GM12878 (cell line): ENCODE measurements at regions not wholly inside any gene's neighbourhood (a gene's known extent, or its start where the extent isn't known, plus 50 kb on each side); places are given as distances from the start of the nearest gene placed in this dataset.

ENCODE experiments used
- ATAC-seq: fragments of 200-7000 bp; cut with Tn5 transposase; 3 replicates; pipeline ENCODE4 v1.9.1; 2020; ENCODE audit warnings: mild to moderate bottlenecking, moderate library complexity
- BruUV-seq: library from RNA; stranded (reverse); fragments of 400-500 nt; replicated peaks from 2 replicates; lab custom pipeline; 2021; lab: Mats Ljungman, UMichigan
- CTCF ChIA-PET: fragments of 300-600 bp; sonication (Branson Sonifier 250); formaldehyde crosslinking; extraction: SDS; loops from one replicate; lab custom pipeline; 2021; ENCODE audit warnings: inconsistent platforms; lab: Yijun Ruan, JAX
- POLR2A ChIA-PET: fragments of 350-600 bp; formaldehyde crosslinking; extraction: SDS; loops from one replicate; lab custom pipeline; 2021; ENCODE audit warnings: inconsistent platforms; lab: Charles Lee
- RAD21 ChIA-PET: fragments of 300-600 bp; sonication (Branson Sonifier 250); formaldehyde crosslinking; loops from one replicate; lab custom pipeline; 2023; ENCODE audit warnings: antibody characterized with exemption; ENCODE audit not compliant: unreplicated experiment; lab: Charles Lee
- SMC1A ChIA-PET: fragments of 300-600 bp; sonication (Branson Sonifier 250); formaldehyde crosslinking; loops from one replicate; lab custom pipeline; 2023; ENCODE audit not compliant: unreplicated experiment, uncharacterized antibody; lab: Charles Lee
- DNase-seq: peaks from one replicate; pipeline ENCODE4 v3.0.0-alpha.2; 2011; ENCODE audit warnings: low read depth, low spot score
- FAIRE-seq: peaks from 3 replicates; lab custom pipeline; 2011; peaks lifted over from hg19 to GRCh38; lab: Jason Lieb, UNC
- H2AFZ ChIP-seq: 2 replicates; pipeline ENCODE4 v1.6.0; 2011; ENCODE audit warnings: low read depth, low read length, control low read depth; ENCODE audit not compliant: control insufficient read depth
- H3K27ac ChIP-seq: 2 replicates; pipeline ENCODE4 v1.5.1; 2011; ENCODE audit warnings: control low read depth; ENCODE audit not compliant: control insufficient read depth, insufficient read depth
- H3K27me3 ChIP-seq, 2 experiments: replicated peaks in 1 of 2; 2 replicates each; pipeline versions ENCODE4 v1.6.0 to v1.6.1; 2011; ENCODE audit warnings: low read length in 1 of 2; ENCODE audit not compliant: control insufficient read depth in 2 of 2, insufficient read depth in 2 of 2
- H3K36me3 ChIP-seq, 2 experiments: 2 replicates each; pipeline ENCODE4 v1.5.1; 2011; ENCODE audit warnings: low read length in 1 of 2; ENCODE audit not compliant: control insufficient read depth in 2 of 2, insufficient read depth in 2 of 2
- H3K4me1 ChIP-seq: 2 replicates; pipeline ENCODE4 v1.6.1; 2011; ENCODE audit warnings: mild to moderate bottlenecking, low read length, moderate library complexity, mixed read lengths; ENCODE audit not compliant: control insufficient read depth, insufficient read depth
- H3K4me2 ChIP-seq: 2 replicates; pipeline ENCODE4 v1.6.0; 2011; ENCODE audit warnings: control low read depth; ENCODE audit not compliant: control insufficient read depth, insufficient read depth
- H3K4me3 ChIP-seq: fragments of 200-600 bp; sonication (generic); 2 replicates; pipeline ENCODE4 v1.5.1; 2016
- H3K79me2 ChIP-seq: 2 replicates; pipeline ENCODE4 v1.6.0; 2011; ENCODE audit warnings: low read length; ENCODE audit not compliant: control insufficient read depth, insufficient read depth
- H3K9ac ChIP-seq: 2 replicates; pipeline ENCODE4 v1.8.0; 2011; ENCODE audit warnings: low read length, control low read depth, mixed read lengths; ENCODE audit not compliant: control insufficient read depth, insufficient read depth
- H3K9me3 ChIP-seq: replicated peaks from 3 replicates; pipeline ENCODE4 v1.5.1; 2011; ENCODE audit warnings: mild to moderate bottlenecking, low read length; ENCODE audit not compliant: control insufficient read depth, insufficient read depth
- H4K20me1 ChIP-seq: 2 replicates; pipeline ENCODE4 v1.6.0; 2011; ENCODE audit not compliant: control insufficient read depth, insufficient read depth
- BRCA1 ChIP-seq: IDR thresholded peaks from 2 replicates; pipeline ENCODE4 v1.6.1; 2011; ENCODE audit warnings: low read depth, low read length, improper control_type of control experiment
- FOXM1 ChIP-seq: IDR thresholded peaks from 2 replicates; pipeline ENCODE4 v1.6.1; 2012; ENCODE audit warnings: low read depth, mild to moderate bottlenecking, inconsistent platforms, low read length, moderate library complexity
- IRF4 ChIP-seq: IDR thresholded peaks from 2 replicates; pipeline ENCODE4 v1.6.1; 2011; ENCODE audit warnings: low read depth, low read length
- JUNB ChIP-seq: IDR thresholded peaks from 2 replicates; pipeline ENCODE4 v1.6.1; 2016; ENCODE audit warnings: antibody characterized with exemption, mild to moderate bottlenecking
- LARP7 ChIP-seq: fragments of 450-650 bp; IDR thresholded peaks from 2 replicates; pipeline ENCODE4 v1.6.1; 2017; ENCODE audit warnings: mild to moderate bottlenecking
- MTA2 ChIP-seq: fragments of 450-650 bp; IDR thresholded peaks from 2 replicates; pipeline ENCODE4 v1.6.1; 2016; ENCODE audit warnings: low read depth, mild to moderate bottlenecking, moderate library complexity
- MYC ChIP-seq: IDR thresholded peaks from 2 replicates; pipeline ENCODE4 v1.6.1; 2011; ENCODE audit warnings: mild to moderate bottlenecking, low read length, moderate library complexity, inconsistent platforms; ENCODE audit not compliant: insufficient read depth, insufficient replicate concordance, insufficient read length, severe bottlenecking
- NFIC ChIP-seq: IDR thresholded peaks from 2 replicates; pipeline ENCODE4 v1.6.1; 2012; ENCODE audit warnings: low read depth, mild to moderate bottlenecking, inconsistent platforms, low read length, moderate library complexity
- NR2F1 ChIP-seq: fragments of 450-650 bp; conservative IDR thresholded peaks from 2 replicates; pipeline ENCODE4 v1.6.1; 2017; ENCODE audit warnings: mild to moderate bottlenecking
- RB1 ChIP-seq: fragments of 450-650 bp; formaldehyde crosslinking; IDR thresholded peaks from 2 replicates; pipeline ENCODE4 v1.6.1; 2017; ENCODE audit warnings: mild to moderate bottlenecking, borderline replicate concordance
- SMC3 ChIP-seq: IDR thresholded peaks from 2 replicates; pipeline ENCODE4 v1.6.1; 2011; ENCODE audit warnings: low read length, improper control_type of control experiment, borderline replicate concordance
- SREBF2 ChIP-seq: IDR thresholded peaks from 2 replicates; pipeline ENCODE4 v1.6.1; 2012; ENCODE audit warnings: mild to moderate bottlenecking, low read length
- WGBS: methylation state at CpG from one replicate; pipeline ENCODE4 v1.1.6; 2016; ENCODE audit warnings: low lambda C conversion rate; ENCODE audit not compliant: insufficient replicate concordance, insufficient coverage; ENCODE audit errors: missing lambda C conversion rate; 5-methylcytosine and 5-hydroxymethylcytosine counted together
- in situ Hi-C: fragments of 300-500 bp; cut with MboI; formaldehyde crosslinking; loops from 9 replicates; pipeline ENCODE4 v1.14.3; 2018; ENCODE audit warnings: mixed read lengths
- intact Hi-C: fragments of 100-400 bp; cut with micrococcal nuclease; formaldehyde crosslinking; loops from one replicate; pipeline ENCODE4 v1.14.2; 2022; ENCODE audit not compliant: unreplicated experiment
- TF ChIP-seq, protein P1 (sequence below): IDR thresholded peaks from 2 replicates; pipeline ENCODE4 v1.6.1; 2012; ENCODE audit warnings: low read depth, low read length, improper control_type of control experiment
- TF ChIP-seq, protein P2 (sequence below): IDR thresholded peaks from 2 replicates; pipeline ENCODE4 v1.6.1; 2012; ENCODE audit warnings: low read length, inconsistent platforms

DNA sequence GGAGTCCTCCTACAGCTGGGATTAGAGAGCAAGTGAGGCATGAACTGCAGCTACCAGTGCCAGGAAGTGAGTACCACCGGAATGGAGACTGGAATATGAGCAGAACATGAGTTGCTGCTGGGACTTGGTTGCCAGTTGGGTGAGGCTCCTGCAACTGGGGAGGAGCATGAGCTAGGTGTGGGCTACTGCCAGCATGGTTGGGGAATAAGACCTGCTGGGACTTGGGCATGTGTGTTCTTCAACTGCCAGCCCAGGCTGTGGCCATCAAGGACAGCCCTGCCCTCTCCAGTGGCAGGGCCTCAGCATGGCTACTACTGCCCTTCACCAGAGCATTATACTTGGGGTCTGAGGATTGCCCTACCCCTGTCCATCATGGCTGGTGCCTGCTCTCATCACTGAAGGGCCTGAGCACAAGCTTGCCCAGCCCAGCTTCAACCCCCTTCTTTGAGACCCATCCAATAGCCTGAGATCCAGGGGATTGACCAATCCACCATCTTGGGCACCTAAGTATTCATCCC lies 665.0 kb downstream of the ELAVL2 start:
- Histone ChIP-seq H3K27ac (no peak overlapping the region), H3K79me2 (no peaks in the 10 kb centered on the region), H2AFZ (no peak overlapping the region), H3K4me1 (no peaks in the 10 kb centered on the region), H3K4me2 (no peak overlapping the region), H3K9ac (no peak overlapping the region), H4K20me1 (no peaks in the 10 kb centered on the region), H3K9me3 (no peaks in the 10 kb centered on the region), H3K36me3 (no peaks in the 10 kb centered on the region), H3K27me3 (no peaks in the 10 kb centered on the region), H3K4me3 (no peak overlapping the region)
- intact Hi-C loops (no loop called here), in situ Hi-C loops (no loop called here)
- SMC1A ChIA-PET = no interaction called here
- ATAC-seq (no peak), FAIRE-seq (no peak), DNase-seq (no peak)
- no TSS peak for BruUV-seq
- CTCF ChIA-PET = no interaction called here
- RAD21 ChIA-PET = no interaction called here
- TF ChIP-seq, protein P1, sequence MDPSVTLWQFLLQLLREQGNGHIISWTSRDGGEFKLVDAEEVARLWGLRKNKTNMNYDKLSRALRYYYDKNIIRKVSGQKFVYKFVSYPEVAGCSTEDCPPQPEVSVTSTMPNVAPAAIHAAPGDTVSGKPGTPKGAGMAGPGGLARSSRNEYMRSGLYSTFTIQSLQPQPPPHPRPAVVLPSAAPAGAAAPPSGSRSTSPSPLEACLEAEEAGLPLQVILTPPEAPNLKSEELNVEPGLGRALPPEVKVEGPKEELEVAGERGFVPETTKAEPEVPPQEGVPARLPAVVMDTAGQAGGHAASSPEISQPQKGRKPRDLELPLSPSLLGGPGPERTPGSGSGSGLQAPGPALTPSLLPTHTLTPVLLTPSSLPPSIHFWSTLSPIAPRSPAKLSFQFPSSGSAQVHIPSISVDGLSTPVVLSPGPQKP = no peak
- no peak for TF ChIP-seq JUNB
- TF ChIP-seq MTA2 = no peak
- no peak for TF ChIP-seq IRF4
- no peak for TF ChIP-seq LARP7
- TF ChIP-seq, protein P2, sequence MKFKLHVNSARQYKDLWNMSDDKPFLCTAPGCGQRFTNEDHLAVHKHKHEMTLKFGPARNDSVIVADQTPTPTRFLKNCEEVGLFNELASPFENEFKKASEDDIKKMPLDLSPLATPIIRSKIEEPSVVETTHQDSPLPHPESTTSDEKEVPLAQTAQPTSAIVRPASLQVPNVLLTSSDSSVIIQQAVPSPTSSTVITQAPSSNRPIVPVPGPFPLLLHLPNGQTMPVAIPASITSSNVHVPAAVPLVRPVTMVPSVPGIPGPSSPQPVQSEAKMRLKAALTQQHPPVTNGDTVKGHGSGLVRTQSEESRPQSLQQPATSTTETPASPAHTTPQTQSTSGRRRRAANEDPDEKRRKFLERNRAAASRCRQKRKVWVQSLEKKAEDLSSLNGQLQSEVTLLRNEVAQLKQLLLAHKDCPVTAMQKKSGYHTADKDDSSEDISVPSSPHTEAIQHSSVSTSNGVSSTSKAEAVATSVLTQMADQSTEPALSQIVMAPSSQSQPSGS = no peak
- TF ChIP-seq SREBF2 = no peak
- no peak for TF ChIP-seq NFIC
- no peak for TF ChIP-seq BRCA1
- TF ChIP-seq NR2F1 = no peak
- TF ChIP-seq RB1 = no peak
- no peak for TF ChIP-seq MYC
- no peak for TF ChIP-seq SMC3
- no peak for TF ChIP-seq FOXM1
- POLR2A ChIA-PET = no interaction called here
- 0% methylated on average over 1 of the region's 1 CpG for WGBS
